Smooth muscle cell (in vitro differentiated cells): ENCODE measurements at regions not wholly inside any gene's neighbourhood (a gene's known extent, or its start where the extent isn't known, plus 50 kb on each side); places are given as distances from the start of the nearest gene placed in this dataset. TPM values are rescaled to one million over a fixed set of nuclear protein-coding genes. Genes with fewer than 3 reads are reported as not detected.

Source experiments
- DNase-seq: peaks from one replicate; lab custom pipeline; 2025; ENCODE audit not compliant: unreplicated experiment; lab: John Stamatoyannopoulos, UW
- H2AFZ ChIP-seq: fragments of 200-600 bp; sonication (generic); 2 replicates; pipeline ENCODE4 v1.6.0; 2016; ENCODE audit warnings: antibody characterized with exemption, low read depth, mild to moderate bottlenecking
- H3F3A ChIP-seq: fragments of 200-600 bp; sonication (generic); 2 replicates; pipeline ENCODE4 v1.6.0; 2017; ENCODE audit warnings: antibody characterized with exemption, low read depth
- H3K27ac ChIP-seq: fragments of 200-600 bp; sonication (generic); 2 replicates; pipeline ENCODE4 v1.5.1; 2016; ENCODE audit warnings: low read depth, mild to moderate bottlenecking
- H3K27me3 ChIP-seq: fragments of 200-600 bp; sonication (generic); 2 replicates; pipeline ENCODE4 v1.6.1; 2016; ENCODE audit warnings: low read depth, mild to moderate bottlenecking
- H3K36me3 ChIP-seq: fragments of 200-600 bp; sonication (generic); 2 replicates; pipeline ENCODE4 v1.5.1; 2016; ENCODE audit warnings: low read depth
- H3K4me1 ChIP-seq: fragments of 200-600 bp; sonication (generic); 2 replicates; pipeline ENCODE4 v1.5.1; 2016; ENCODE audit warnings: low read depth
- H3K4me2 ChIP-seq: fragments of 200-600 bp; sonication (generic); 2 replicates; pipeline ENCODE4 v1.6.0; 2016; ENCODE audit warnings: mild to moderate bottlenecking
- H3K4me3 ChIP-seq: fragments of 200-600 bp; sonication (generic); 2 replicates; pipeline ENCODE4 v1.5.1; 2016; ENCODE audit warnings: mild to moderate bottlenecking
- H3K79me2 ChIP-seq: fragments of 200-600 bp; sonication (generic); 2 replicates; pipeline ENCODE4 v1.6.0; 2016; ENCODE audit warnings: low read depth, mild to moderate bottlenecking
- H3K9ac ChIP-seq: fragments of 200-600 bp; sonication (generic); 2 replicates; pipeline ENCODE4 v1.6.0; 2016; ENCODE audit warnings: low read depth
- H3K9me3 ChIP-seq: fragments of 200-600 bp; sonication (generic); replicated peaks from 2 replicates; pipeline ENCODE4 v1.5.1; 2016; ENCODE audit warnings: low read depth
- H4K20me1 ChIP-seq: fragments of 200-600 bp; sonication (generic); 2 replicates; pipeline ENCODE4 v1.6.0; 2016; ENCODE audit warnings: low read depth
- CTCF ChIP-seq: fragments of 200-600 bp; sonication (generic); IDR thresholded peaks from 2 replicates; pipeline ENCODE4 v1.5.1; 2017; ENCODE audit warnings: borderline replicate concordance, mild to moderate bottlenecking, antibody characterized with exemption; ENCODE audit not compliant: insufficient read depth, poor library complexity, severe bottlenecking
- WGBS: methylation state at CpG from one replicate; pipeline ENCODE4 v1.1.7; 2016; ENCODE audit warnings: low lambda C conversion rate; 5-methylcytosine and 5-hydroxymethylcytosine counted together
- small RNA-seq: library from RNA; depleted of rRNA; stranded (forward); fragments of <200 nt; gene quantifications from one replicate; pipeline ENCODE3, GENCODE V24; 2014

GRCh38 chr1:111030590-111030989 lies 66.9 kb upstream of the LRIF1 start:
- 5% methylated on average over 1 of the region's 1 CpG for WGBS
- Histone ChIP-seq H3K9me3 (no peaks in the 10 kb centered on the region), H3K27me3 (no peaks in the 10 kb centered on the region), H3K79me2 (no peaks in the 10 kb centered on the region), H3K9ac (no peak overlapping the region), H3K4me3 (no peak overlapping the region), H3K4me2 (no peak overlapping the region), H3F3A (no peaks in the 10 kb centered on the region), H2AFZ (no peak overlapping the region), H4K20me1 (no peaks in the 10 kb centered on the region), H3K36me3 (no peaks in the 10 kb centered on the region), H3K4me1 (no peaks in the 10 kb centered on the region), H3K27ac (no peak overlapping the region)
- DNase-seq = no peak
- TF ChIP-seq CTCF = peak; percentile 67

GRCh38 chr1:111025109-111025508 lies 61.4 kb upstream of the LRIF1 start:
- H3K4me3 ChIP-seq = no peak overlapping the region
- no peaks in the 10 kb centered on the region for H3K9me3 ChIP-seq
- no peaks in the 10 kb centered on the region for H4K20me1 ChIP-seq
- no peaks in the 10 kb centered on the region for H3K4me1 ChIP-seq
- no peak for TF ChIP-seq CTCF
- no peaks in the 10 kb centered on the region for H3F3A ChIP-seq
- H3K9ac ChIP-seq = no peak overlapping the region
- 82% methylated on average over 4 of the region's 4 CpGs for WGBS
- H3K4me2 ChIP-seq = no peak overlapping the region
- H3K27ac ChIP-seq = no peak overlapping the region
- H3K79me2 ChIP-seq = no peaks in the 10 kb centered on the region
- H3K36me3 ChIP-seq = no peaks in the 10 kb centered on the region
- no peaks in the 10 kb centered on the region for H3K27me3 ChIP-seq
- no peak for DNase-seq
- H2AFZ ChIP-seq = no peak overlapping the region

- Histone ChIP-seq H3K9me3 (no peaks in the 10 kb centered on the region), H3K4me1 (no peaks in the 10 kb centered on the region), H3K27me3 (no peaks in the 10 kb centered on the region), H3K36me3 (no peaks in the 10 kb centered on the region), H4K20me1 (no peaks in the 10 kb centered on the region), H3K27ac (no peak overlapping the region), H3K9ac (no peak overlapping the region), H3K4me3 (no peak overlapping the region), H2AFZ (no peak overlapping the region), H3K4me2 (no peak overlapping the region), H3F3A (no peaks in the 10 kb centered on the region), H3K79me2 (no peaks in the 10 kb centered on the region)
- 60% methylated on average over 3 of the region's 3 CpGs for WGBS
- no peak for DNase-seq
- TF ChIP-seq CTCF = no peak
These were observed 51.5 kb upstream of the LRIF1 start for GRCh38 chr1:111015222-111015621.

Small RNA genes lying in the stretch of these regions (small RNA-seq; reads per million reads assigned to genes)
- not detected for gene RNA5SP54
